ENCODE measurements at regions not wholly inside any gene's neighbourhood (a gene's known extent, or its start where the extent isn't known, plus 50 kb on each side); places are given as distances from the start of the nearest gene placed in this dataset.

- no peak for TF ChIP-seq EP300 (IDR thresholded peaks at IDR 0.05; ENCODE audit: borderline replicate concordance in 1 of 2, low read depth in 1 of 2, low read length in 1 of 2)
- TF ChIP-seq CTCF (IDR thresholded peaks at IDR 0.05): no peak
- TF ChIP-seq JUND (IDR thresholded peaks at IDR 0.05): no peak
- no peak for TF ChIP-seq ZBTB33 (IDR thresholded peaks at IDR 0.05; ENCODE audit: borderline replicate concordance, low read depth)
- no peak for TF ChIP-seq TAF1 (IDR thresholded peaks at IDR 0.05; ENCODE audit: borderline replicate concordance, low read depth, low read length)
- no peak for TF ChIP-seq POLR2AphosphoS5 (IDR thresholded peaks at IDR 0.05; ENCODE audit: low read depth, low read length)
- no peak for TF ChIP-seq GATA2 (CRISPR knock-in tag; IDR thresholded peaks at IDR 0.05)
- no peak for TF ChIP-seq FOXJ3 (CRISPR knock-in tag; IDR thresholded peaks at IDR 0.05)
- TF ChIP-seq ELF1 (IDR thresholded peaks at IDR 0.05): no peak
Observed at GRCh38 chr4:19557161-19557560, 694.5 kb upstream of the SLIT2 start.

All from SK-N-SH (cell line).